ENCODE measurements at regions not wholly inside any gene's neighbourhood (a gene's known extent, or its start where the extent isn't known, plus 50 kb on each side); places are given as distances from the start of the nearest gene placed in this dataset.

GRCh38 chr5:124236361-124237205 is 509.9 kb downstream of the ZNF608 start:
- H3K4me3 ChIP-seq (ENCODE audit: low read depth, low read length), result no peak overlapping the region
- no peak for DNase-seq (ENCODE audit: low read depth)
- TF ChIP-seq, protein P1, sequence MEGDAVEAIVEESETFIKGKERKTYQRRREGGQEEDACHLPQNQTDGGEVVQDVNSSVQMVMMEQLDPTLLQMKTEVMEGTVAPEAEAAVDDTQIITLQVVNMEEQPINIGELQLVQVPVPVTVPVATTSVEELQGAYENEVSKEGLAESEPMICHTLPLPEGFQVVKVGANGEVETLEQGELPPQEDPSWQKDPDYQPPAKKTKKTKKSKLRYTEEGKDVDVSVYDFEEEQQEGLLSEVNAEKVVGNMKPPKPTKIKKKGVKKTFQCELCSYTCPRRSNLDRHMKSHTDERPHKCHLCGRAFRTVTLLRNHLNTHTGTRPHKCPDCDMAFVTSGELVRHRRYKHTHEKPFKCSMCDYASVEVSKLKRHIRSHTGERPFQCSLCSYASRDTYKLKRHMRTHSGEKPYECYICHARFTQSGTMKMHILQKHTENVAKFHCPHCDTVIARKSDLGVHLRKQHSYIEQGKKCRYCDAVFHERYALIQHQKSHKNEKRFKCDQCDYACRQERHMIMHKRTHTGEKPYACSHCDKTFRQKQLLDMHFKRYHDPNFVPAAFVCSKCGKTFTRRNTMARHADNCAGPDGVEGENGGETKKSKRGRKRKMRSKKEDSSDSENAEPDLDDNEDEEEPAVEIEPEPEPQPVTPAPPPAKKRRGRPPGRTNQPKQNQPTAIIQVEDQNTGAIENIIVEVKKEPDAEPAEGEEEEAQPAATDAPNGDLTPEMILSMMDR (conservative IDR thresholded peaks at IDR 0.05; ENCODE audit: low read depth, low read length), result no peak

DNA sequence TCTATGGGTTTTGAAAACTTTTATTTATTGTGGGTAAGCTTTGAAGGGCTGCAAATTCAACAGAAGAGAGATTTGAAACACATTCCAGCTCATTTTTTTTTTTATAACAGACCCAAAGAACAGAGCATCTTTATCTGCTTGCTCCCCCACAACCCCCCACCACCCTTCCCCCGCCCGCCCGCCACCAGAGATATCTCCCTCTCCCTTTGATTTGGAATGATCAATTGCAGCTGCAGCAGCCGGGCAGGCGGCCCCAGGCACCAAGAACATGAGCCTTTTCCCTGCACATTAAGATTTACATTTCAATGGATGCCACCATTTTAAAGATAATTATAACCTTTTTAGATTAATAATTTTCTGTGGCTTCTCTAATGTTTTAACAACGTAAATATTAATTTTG is 510.9 kb downstream of the ZNF608 start:
- TF ChIP-seq, protein P1 (conservative IDR thresholded peaks at IDR 0.05; ENCODE audit: low read depth, low read length), result no peak
- no peak for DNase-seq (ENCODE audit: low read depth)

GRCh38 chr5:124234770-124235562 is 511.5 kb downstream of the ZNF608 start:
- H3K4me3 ChIP-seq (ENCODE audit: low read depth, low read length), result no peak overlapping the region
- TF ChIP-seq, protein P1 (conservative IDR thresholded peaks at IDR 0.05; ENCODE audit: low read depth, low read length), result no peak
- DNase-seq (ENCODE audit: low read depth), result no peak

More for the DNA sequence above, 510.9 kb downstream of the ZNF608 start:
- H3K4me3 ChIP-seq (ENCODE audit: low read depth, low read length), result no peak overlapping the region

DNA sequence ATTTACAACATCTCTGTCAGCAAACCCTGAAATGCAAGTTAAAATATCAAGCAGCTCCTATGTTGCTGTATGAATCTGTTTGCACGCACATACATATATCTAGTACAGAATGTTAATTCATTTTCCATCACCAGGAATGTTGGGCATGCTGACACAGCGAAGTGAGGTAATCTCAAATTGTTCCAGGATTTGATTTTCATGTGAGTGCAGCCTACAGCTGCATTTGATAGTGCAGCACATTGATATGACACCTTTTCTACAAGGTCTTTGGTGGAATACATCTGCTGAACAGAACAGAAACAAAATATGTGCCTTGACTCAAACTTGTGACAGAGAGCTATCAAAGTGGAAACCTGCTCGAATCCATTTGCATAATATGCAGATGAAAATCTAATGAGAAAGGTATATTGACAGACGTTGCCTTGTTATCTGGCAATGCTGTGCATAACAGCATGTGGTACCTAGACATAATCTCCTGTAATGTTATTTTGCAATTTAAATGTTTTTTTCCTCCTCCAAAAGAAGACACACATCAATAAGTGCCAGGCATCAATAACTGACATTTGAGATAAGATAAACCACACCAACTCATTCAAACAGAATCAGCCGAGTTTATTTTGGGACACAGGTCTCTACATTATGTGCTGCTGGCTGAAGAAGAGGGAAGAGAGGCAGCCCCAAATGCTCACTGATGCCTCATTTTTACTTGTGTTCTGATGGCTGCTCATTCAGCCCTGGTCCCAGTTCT is 512.2 kb downstream of the ZNF608 start:
- H3K4me3 ChIP-seq (ENCODE audit: low read depth, low read length), result no peak overlapping the region
- peak; percentile 7 for DNase-seq (ENCODE audit: low read depth)
- TF ChIP-seq, protein P1 (conservative IDR thresholded peaks at IDR 0.05; ENCODE audit: low read depth, low read length), result no peak

- H3K4me3 ChIP-seq (ENCODE audit: low read depth, low read length), result no peak overlapping the region
- DNase-seq (ENCODE audit: low read depth), result no peak
- TF ChIP-seq, protein P1 (conservative IDR thresholded peaks at IDR 0.05; ENCODE audit: low read depth, low read length), result no peak
Observed at GRCh38 chr5:124232515-124232914, 513.9 kb downstream of the ZNF608 start.

DNA sequence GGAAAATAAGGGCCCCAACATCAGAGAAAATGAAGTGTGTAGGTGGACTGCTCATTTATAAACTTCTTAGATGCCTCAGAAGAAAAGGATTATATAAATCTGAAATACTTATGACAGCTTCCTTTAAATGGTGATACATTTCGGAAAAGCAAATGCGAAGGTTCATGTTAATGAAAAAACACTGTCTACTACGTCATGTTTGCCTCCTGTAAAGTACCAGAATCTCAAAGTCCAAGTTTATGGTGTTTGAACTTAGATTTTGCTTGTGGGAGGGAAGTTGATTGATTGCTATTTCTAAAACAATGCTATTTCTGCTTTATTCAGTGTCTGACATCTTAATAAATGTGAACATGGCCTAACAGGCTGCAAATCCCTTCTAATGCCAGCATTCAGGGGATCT is 514.6 kb downstream of the ZNF608 start:
- TF ChIP-seq, protein P1 (conservative IDR thresholded peaks at IDR 0.05; ENCODE audit: low read depth, low read length), result no peak
- H3K4me3 ChIP-seq (ENCODE audit: low read depth, low read length), result no peak overlapping the region
- DNase-seq (ENCODE audit: low read depth), result no peak

Measured in choroid plexus epithelial cell (primary cell).